GM06990 (cell line): ENCODE measurements at regions not wholly inside any gene's neighbourhood (a gene's known extent, or its start where the extent isn't known, plus 50 kb on each side); places are given as distances from the start of the nearest gene placed in this dataset.
"Not testable (repeated sequence)": the region's sequence is repeated elsewhere in the genome, so short reads cannot be mapped to it uniquely, and the experiment has no call there.

Experiments
- DNase-seq: peaks from one replicate; pipeline ENCODE4 v3.0.0-alpha.2; 2011; ENCODE audit not compliant: insufficient read length; ENCODE audit errors: extremely low read depth
- H3K27me3 ChIP-seq: replicated peaks from 2 replicates; pipeline ENCODE4 v1.6.0; 2011; ENCODE audit warnings: low read length; ENCODE audit not compliant: control insufficient read depth, insufficient read depth
- H3K36me3 ChIP-seq: 2 replicates; pipeline ENCODE4 v1.5.1; 2011; ENCODE audit warnings: low read length; ENCODE audit not compliant: control insufficient read depth, insufficient read depth
- H3K4me3 ChIP-seq: replicated peaks from 2 replicates; pipeline ENCODE4 v1.5.1; 2011; ENCODE audit warnings: low read depth, mild to moderate bottlenecking, control low read depth, low read length
- CTCF ChIP-seq: IDR thresholded peaks from 2 replicates; pipeline ENCODE4 v1.5.1; 2011; ENCODE audit warnings: low read length, control low read depth, mild to moderate bottlenecking, inconsistent platforms; ENCODE audit not compliant: insufficient read depth, poor library complexity, severe bottlenecking

DNA sequence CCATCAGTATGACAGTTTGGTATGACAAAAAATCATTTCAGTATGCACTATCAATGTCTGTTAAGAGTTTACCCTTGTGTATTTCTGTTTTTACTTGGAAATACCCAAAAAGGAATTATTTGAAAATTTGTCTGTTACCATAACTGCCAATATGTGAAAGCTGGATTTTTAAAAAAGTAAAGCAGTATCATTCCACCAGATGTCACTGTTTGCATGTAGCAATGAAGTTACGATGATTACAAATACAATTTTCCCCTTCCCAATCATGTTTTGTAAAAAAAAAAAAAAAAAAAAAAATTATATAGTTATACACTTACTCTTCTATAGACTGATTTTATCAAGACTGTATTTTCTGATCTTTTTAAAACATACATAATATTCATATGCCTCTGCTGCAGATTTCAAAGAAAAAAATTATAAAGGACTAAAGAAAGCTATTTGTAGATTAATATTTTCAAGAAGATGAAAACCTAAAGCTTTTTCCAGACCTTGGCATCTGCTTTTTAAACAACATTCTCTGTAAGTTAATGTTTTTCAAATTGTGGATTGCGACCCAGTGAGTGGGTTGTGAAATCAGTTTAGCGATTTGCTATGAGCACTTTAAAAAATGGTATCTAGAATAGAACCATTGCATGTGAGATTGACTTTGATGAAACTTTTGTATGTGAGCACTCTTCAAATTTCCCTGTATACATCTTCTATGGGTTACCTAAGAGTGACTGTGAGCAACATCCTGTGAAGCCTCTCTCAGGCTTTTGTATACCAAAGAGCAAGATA is 114.2 kb downstream of the TTC6 start:
- no peak for DNase-seq
- Histone ChIP-seq H3K27me3 (no peaks in the 10 kb centered on the region), H3K36me3 (no peaks in the 10 kb centered on the region), H3K4me3 (no peak overlapping the region)
- no peak for TF ChIP-seq CTCF

DNA sequence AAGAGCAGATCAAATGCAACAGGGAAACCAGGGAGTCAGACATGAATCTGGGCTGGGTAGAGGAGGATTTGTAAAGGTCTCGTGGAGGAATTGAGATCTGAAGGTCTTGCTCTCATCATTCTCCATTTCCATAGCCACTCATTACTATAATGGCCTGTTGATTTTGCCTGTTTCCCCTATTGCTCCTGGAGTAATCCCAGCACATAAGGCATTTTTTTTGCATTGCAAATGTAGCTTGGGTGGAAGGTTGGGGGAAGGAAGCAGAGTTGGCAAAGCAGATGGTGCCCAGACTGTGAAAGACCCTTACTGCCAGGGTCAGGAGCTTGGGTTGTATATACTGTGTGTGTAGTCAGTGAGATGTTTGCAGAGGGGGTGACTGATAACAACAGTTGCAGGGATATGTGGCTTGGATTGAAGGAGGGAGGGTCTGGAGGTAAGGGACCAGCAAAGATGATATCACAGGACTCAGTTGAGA is 116.0 kb downstream of the TTC6 start:
- H3K27me3 ChIP-seq = no peaks in the 10 kb centered on the region
- no peak for TF ChIP-seq CTCF
- H3K4me3 ChIP-seq = no peak overlapping the region
- H3K36me3 ChIP-seq = no peaks in the 10 kb centered on the region
- no peak for DNase-seq

DNA sequence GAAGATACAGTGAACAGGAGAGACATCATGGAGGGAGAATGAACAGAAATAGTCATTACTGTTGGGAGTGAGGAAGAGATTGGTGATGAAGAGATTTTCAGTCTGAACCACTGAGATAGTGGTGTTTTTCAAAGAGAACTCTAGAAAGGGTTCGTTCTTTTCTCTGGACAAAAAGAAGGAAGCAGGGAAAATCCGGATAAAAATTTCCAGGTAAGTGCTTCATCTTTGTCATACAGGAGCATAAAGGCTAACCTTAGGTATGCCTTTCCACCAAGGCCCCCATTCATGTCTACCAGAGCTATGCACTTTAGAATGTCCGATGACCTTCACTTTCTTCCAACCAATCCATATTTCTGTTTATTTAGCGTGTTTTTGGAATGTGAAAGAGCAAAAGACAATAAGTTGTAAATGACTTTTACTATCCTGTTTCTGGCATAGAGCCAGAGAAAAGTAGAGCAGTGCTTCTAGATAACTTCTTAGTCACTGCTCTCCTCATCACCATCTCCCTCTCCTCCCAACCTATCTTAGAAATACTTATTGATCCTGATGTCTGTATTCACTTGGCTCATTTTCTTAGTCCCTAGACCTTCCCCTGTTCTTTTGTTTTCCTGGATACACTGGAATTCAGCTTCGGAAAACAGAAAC is 116.5 kb downstream of the TTC6 start:
- DNase-seq = no peak
- Histone ChIP-seq H3K4me3 (no peak overlapping the region), H3K36me3 (no peaks in the 10 kb centered on the region), H3K27me3 (no peaks in the 10 kb centered on the region)
- no peak for TF ChIP-seq CTCF

DNA sequence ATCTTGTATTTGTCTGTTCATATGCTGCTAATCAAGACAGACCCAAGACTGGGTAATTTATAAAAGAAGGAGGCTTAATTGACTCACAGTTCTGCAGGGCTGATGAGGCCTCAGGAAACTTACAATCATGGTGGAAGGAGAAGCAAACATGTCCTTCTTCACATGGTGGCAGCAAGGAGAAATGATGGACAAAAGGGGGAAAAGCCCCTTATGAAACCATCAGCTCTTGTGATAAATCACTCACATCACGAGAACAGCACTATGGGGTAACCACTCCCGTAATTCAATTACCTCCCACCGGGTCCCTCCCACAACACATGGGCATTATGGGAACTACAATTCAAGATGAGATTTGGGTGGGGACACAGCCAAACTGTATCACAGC is 117.0 kb downstream of the TTC6 start:
- H3K27me3 ChIP-seq, H3K36me3 ChIP-seq, H3K4me3 ChIP-seq, DNase-seq: not testable (repeated sequence)

DNA sequence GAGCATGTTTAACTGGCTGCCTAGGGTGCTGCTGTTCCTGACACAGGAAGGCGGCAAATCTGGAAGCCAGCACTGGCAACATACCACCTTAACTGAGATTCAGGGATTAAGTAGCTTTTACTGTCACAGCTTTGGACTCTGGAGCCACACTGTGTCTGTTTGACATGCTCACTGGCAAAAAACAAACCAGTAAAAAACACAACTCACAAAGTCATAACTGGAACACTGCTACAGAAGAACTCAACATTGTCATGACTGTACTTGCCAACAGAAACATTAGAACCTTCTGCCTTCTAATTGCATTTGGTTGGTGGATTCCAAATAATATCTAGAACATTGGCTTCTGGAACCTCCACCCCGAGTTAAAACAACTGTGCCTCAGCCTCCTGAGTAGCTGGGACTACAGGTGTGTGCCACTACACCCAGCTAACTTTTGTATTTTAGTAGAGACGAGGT is 117.6 kb downstream of the TTC6 start:
- Histone ChIP-seq H3K36me3 (no peaks in the 10 kb centered on the region), H3K4me3 (no peak overlapping the region), H3K27me3 (no peaks in the 10 kb centered on the region)
- no peak for DNase-seq
- no peak for TF ChIP-seq CTCF

DNA sequence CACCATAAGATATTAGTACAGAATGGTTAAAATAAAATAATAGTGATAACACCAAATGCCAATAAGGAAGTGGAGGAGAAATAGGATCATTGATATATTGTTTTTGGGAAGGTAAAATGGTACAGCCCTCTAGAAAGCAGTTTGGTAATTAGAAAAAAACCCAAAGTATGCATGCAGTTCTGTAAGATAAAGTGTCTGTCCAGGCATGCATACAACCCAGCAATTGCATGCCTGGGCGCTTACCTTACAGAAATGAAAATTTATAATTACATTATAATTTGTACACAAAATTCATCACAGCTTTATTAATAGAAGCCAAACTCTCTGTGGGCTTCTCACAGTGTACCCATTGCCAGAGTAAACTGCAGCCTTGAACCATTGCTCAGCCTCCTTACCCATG is 124.7 kb downstream of the TTC6 start:
- no peak for TF ChIP-seq CTCF
- Histone ChIP-seq H3K4me3 (no peak overlapping the region), H3K36me3 (no peaks in the 10 kb centered on the region), H3K27me3 (no peaks in the 10 kb centered on the region)
- DNase-seq = no peak
